ENCODE measurements at regions not wholly inside any gene's neighbourhood (a gene's known extent, or its start where the extent isn't known, plus 50 kb on each side); places are given as distances from the start of the nearest gene placed in this dataset.

DNA sequence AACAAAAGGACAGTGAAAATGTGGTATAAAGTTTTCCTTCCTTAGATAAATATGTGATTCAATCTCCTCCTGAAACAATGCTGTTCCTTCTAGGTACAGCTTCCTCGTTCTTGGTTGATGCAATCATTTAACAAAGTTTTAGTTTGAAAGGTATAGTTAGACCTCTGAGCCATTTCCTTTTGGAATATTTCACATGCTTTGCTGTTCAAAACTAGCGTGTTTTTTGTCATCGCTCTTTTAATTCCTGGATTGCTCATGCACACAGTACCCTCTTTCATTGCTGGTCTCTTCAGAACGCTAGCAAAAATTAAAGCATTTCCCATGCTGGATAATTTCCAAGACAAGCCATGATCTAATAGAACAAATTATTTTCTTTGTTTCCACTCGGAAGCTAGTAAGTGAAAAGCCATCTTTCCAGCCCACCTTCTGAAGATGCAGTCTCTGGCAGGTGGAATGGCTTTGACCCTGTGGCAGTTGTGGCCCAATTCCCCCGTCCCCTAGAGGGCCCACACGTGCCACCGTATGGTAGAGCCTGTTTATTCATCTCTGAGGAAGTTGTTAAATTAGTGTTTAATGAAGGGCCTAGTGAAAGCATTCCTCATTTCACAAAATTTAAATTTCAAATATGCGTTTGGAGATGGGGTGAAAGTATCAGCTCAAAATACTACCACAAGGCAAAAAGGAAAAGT lies 1040.6 kb upstream of the SLC10A2 start:
- Histone ChIP-seq H3K4me1 (no peaks in the 10 kb centered on the region), H3K4me3 (no peak overlapping the region), H3K27me3 (no peaks in the 10 kb centered on the region), H3K27ac (no peak overlapping the region), H3K9me3 (no peaks in the 10 kb centered on the region), H3K36me3 (no peaks in the 10 kb centered on the region)
- no peak for DNase-seq (ENCODE audit: low spot score)
- TF ChIP-seq, protein P1, sequence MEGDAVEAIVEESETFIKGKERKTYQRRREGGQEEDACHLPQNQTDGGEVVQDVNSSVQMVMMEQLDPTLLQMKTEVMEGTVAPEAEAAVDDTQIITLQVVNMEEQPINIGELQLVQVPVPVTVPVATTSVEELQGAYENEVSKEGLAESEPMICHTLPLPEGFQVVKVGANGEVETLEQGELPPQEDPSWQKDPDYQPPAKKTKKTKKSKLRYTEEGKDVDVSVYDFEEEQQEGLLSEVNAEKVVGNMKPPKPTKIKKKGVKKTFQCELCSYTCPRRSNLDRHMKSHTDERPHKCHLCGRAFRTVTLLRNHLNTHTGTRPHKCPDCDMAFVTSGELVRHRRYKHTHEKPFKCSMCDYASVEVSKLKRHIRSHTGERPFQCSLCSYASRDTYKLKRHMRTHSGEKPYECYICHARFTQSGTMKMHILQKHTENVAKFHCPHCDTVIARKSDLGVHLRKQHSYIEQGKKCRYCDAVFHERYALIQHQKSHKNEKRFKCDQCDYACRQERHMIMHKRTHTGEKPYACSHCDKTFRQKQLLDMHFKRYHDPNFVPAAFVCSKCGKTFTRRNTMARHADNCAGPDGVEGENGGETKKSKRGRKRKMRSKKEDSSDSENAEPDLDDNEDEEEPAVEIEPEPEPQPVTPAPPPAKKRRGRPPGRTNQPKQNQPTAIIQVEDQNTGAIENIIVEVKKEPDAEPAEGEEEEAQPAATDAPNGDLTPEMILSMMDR (IDR thresholded peaks at IDR 0.05), result no peak

DNA sequence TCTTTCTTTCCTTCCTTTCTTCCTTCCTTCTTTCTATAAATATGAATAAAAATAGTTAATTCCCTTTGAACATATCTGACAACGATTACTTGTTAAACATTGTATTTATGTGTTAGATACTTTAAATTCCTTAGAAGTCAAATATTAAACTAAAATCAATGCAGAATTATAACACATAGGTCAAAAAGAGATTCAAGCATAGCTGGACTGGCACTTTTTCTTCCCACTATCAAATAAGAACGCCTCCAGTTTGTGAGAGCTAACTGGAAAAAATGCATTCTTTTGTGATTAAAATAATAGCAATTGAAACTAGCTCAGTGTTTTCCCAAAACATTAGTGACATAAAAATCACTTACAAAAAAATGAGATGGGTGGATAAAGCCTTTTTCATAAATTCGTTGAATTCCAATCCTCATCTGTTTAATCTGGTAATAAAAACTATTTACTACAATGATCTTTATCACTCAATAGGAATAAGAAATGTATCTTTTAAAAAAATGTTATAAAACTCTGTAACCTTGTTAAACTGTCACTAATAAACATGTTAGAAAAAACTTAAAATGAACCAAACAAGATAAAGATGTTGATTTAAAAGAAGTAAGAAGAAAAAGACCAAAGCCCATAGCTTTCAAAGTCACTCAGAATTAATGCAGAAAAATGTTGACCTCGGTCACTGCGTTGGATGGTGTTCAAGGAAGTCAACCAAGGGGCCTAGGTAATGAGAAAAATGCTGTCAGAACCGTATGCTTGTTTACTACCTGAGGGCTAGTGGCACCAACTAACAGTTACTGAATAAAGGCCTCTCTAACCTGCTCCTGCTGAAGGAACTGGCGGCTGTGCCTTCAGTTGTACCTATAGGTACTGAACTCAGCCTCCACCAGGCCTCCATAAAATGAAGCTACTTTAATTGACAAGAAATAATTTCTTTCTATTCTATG lies 1039.5 kb upstream of the SLC10A2 start:
- no peaks in the 10 kb centered on the region for H3K9me3 ChIP-seq
- H3K4me3 ChIP-seq, result no peak overlapping the region
- TF ChIP-seq, protein P1 (IDR thresholded peaks at IDR 0.05), result no peak
- no peaks in the 10 kb centered on the region for H3K4me1 ChIP-seq
- no peaks in the 10 kb centered on the region for H3K27me3 ChIP-seq
- DNase-seq (ENCODE audit: low spot score), result no peak
- no peak overlapping the region for H3K27ac ChIP-seq
- no peaks in the 10 kb centered on the region for H3K36me3 ChIP-seq

DNA sequence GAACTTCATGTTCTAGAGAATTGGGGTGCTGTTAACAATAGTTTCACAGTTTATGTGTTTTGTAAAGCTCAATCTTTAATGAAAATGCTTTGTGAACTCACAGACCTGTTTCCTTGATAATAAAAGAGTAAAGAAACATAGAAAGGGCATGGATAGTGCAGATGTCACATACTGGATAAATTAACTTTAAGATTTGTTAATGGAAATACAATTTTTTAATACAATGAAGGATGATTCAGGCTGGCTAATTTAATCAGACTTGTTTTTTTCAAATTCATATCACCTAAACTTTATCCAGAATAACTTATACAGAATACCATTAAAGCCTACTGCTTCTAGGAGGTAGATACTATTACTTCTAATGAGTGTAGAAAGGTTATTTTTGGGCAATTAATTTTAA lies 1033.5 kb upstream of the SLC10A2 start:
- no peaks in the 10 kb centered on the region for H3K36me3 ChIP-seq
- TF ChIP-seq, protein P1 (IDR thresholded peaks at IDR 0.05), result no peak
- H3K9me3 ChIP-seq, result no peaks in the 10 kb centered on the region
- no peak overlapping the region for H3K27ac ChIP-seq
- no peak for DNase-seq (ENCODE audit: low spot score)
- H3K27me3 ChIP-seq, result no peaks in the 10 kb centered on the region
- no peak overlapping the region for H3K4me3 ChIP-seq
- H3K4me1 ChIP-seq, result no peaks in the 10 kb centered on the region

DNA sequence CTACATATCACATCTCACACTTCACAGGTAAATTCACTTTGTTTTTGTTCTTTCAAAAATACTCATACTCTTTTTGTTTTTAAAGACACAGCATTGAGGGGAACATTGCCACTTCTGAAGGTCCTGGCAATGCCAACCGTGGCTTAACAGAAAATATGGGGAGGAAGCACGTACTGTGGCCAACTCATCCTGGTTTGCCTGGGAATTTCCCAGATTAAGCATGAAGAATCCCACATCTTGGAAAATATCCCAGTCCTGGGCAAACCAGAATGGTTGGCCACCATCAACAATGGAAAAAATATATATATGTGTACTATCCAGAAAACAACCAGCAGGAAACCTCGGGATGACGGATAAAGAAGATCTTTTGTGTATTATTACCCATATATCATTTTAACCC lies 1032.2 kb upstream of the SLC10A2 start:
- H3K9me3 ChIP-seq, result no peaks in the 10 kb centered on the region
- H3K27ac ChIP-seq, result no peak overlapping the region
- no peaks in the 10 kb centered on the region for H3K27me3 ChIP-seq
- H3K4me1 ChIP-seq, result no peaks in the 10 kb centered on the region
- TF ChIP-seq, protein P1 (IDR thresholded peaks at IDR 0.05), result no peak
- no peaks in the 10 kb centered on the region for H3K36me3 ChIP-seq
- no peak overlapping the region for H3K4me3 ChIP-seq
- DNase-seq (ENCODE audit: low spot score), result no peak

DNA sequence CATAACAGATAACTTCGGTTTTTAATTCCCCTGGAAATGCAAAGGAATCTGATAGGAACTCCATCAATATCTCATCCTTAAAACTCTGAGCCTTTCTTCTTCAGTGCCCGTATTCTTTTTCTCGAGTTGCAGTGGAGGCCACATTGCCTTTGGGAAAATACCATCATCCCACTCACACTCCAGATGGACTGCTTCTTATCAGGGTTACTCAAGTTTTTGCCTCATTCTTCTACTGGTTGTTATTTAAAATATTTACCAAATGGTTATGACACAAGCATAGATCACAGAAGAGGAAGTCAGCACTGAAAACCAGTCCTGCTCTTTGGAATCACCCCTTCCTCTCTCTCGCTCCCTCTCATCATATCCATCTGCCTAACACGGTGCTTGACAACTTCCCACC lies 1020.5 kb upstream of the SLC10A2 start:
- no peaks in the 10 kb centered on the region for H3K4me1 ChIP-seq
- TF ChIP-seq, protein P1 (IDR thresholded peaks at IDR 0.05), result no peak
- DNase-seq (ENCODE audit: low spot score), result no peak

More for the DNA sequence above, 1020.5 kb upstream of the SLC10A2 start:
- peaks cover 0 to 6% of the 10 kb centered on the region in 2 donors for H3K9me3 ChIP-seq
- H3K27me3 ChIP-seq, result no peaks in the 10 kb centered on the region
- no peaks in the 10 kb centered on the region for H3K36me3 ChIP-seq
- H3K4me3 ChIP-seq, result no peak overlapping the region
- H3K27ac ChIP-seq, result no peak overlapping the region

Measured in right atrium auricular region (tissue), 2 donors.